ENCODE measurements at regions not wholly inside any gene's neighbourhood (a gene's known extent, or its start where the extent isn't known, plus 50 kb on each side); places are given as distances from the start of the nearest gene placed in this dataset.

DNA sequence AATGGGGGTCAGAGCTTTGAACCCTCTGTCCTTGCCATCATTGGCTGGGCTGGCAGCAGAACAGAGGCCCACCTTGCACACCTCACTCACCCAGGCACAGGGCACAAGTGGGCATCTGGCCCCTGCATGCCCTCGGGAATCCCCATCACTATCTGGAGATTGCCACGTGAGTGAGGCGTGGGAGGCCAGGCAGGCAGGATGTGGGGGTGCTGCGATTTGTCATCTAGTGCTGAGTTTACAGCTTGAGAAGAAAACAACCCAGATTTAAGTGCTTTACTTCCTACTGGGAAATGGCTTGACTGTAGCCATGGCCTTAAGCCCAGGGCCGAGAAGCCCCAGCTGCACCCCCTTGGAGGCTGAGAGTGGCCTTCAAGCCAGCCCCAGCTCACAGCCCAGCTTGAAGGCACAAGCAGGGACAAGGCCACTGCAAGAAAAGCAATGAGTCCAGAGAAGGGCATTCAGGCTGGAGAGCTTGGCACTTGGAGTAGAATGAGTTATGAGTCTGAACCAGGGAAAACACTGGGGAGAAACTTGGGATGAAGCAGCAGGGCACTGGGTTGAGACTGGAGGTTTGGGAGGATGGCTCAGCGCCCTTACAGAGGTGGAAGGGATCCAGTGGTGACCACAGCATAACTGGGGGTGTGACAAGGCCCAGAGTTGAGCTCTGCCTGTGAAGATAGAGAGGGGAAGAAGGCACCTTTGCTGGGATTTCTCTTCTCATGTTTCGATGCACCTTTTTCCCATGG is 123.0 kb downstream of the CXCL12 start:
- Histone ChIP-seq H4K20me1 (ENCODE audit: control insufficient read depth, extremely low read depth, insufficient read depth, low read length) (no peaks in the 10 kb centered on the region), H3K9me3 (ENCODE audit: control insufficient read depth, low read depth, low read length) (no peaks in the 10 kb centered on the region), H3K4me2 (ENCODE audit: control insufficient read depth, extremely low read depth, insufficient read depth, low read depth, low read length) (no peak overlapping the region), H3K27me3 (ENCODE audit: control insufficient read depth, extremely low read depth, insufficient read depth, low read length) (no peaks in the 10 kb centered on the region), H3K9me1 (ENCODE audit: control insufficient read depth, extremely low read depth, insufficient read depth, low read length) (no peaks in the 10 kb centered on the region), H3K36me3 (ENCODE audit: control insufficient read depth in 2 of 2, extremely low read depth in 1 of 2, insufficient read depth in 2 of 2, low read length in 2 of 2) (no peaks in the 10 kb centered on the region), H2AFZ (ENCODE audit: control insufficient read depth, low read length) (no peak overlapping the region), H3K9ac (ENCODE audit: control insufficient read depth, extremely low read depth, insufficient read depth, low read length) (no peak overlapping the region), H3K4me3 (ENCODE audit: control insufficient read depth in 2 of 3, extremely low read depth in 1 of 3, insufficient read depth in 2 of 3, low read depth in 1 of 3, low read length in 3 of 3) (no peak overlapping the region), H3K4me1 (ENCODE audit: control insufficient read depth, extremely low read depth, insufficient read depth, low read length) (no peaks in the 10 kb centered on the region), H3K27ac (ENCODE audit: control insufficient read depth, insufficient read depth, low read length) (no peak overlapping the region), H3K79me2 (ENCODE audit: control insufficient read depth, insufficient read depth, low read length) (no peaks in the 10 kb centered on the region)
- no peak for TF ChIP-seq EZH2 (IDR thresholded peaks at IDR 0.05; ENCODE audit: low read length)
- TF ChIP-seq, protein P1, sequence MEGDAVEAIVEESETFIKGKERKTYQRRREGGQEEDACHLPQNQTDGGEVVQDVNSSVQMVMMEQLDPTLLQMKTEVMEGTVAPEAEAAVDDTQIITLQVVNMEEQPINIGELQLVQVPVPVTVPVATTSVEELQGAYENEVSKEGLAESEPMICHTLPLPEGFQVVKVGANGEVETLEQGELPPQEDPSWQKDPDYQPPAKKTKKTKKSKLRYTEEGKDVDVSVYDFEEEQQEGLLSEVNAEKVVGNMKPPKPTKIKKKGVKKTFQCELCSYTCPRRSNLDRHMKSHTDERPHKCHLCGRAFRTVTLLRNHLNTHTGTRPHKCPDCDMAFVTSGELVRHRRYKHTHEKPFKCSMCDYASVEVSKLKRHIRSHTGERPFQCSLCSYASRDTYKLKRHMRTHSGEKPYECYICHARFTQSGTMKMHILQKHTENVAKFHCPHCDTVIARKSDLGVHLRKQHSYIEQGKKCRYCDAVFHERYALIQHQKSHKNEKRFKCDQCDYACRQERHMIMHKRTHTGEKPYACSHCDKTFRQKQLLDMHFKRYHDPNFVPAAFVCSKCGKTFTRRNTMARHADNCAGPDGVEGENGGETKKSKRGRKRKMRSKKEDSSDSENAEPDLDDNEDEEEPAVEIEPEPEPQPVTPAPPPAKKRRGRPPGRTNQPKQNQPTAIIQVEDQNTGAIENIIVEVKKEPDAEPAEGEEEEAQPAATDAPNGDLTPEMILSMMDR (optimal IDR thresholded peaks at IDR 0.05 in 1 of 3, IDR thresholded peaks at IDR 0.05 in 1 of 3, conservative IDR thresholded peaks at IDR 0.05 in 1 of 3; ENCODE audit: extremely low read depth in 1 of 3, insufficient read depth in 2 of 3, low read length in 3 of 3) = no peak
- no peak for DNase-seq (ENCODE audit: low read depth, low spot score)
- dilution Hi-C loops (cut with MboI; ENCODE audit: extremely low pct_ligation_motif_present, low sequenced_read_pairs) = no loop called here
- FAIRE-seq = no peak

DNA sequence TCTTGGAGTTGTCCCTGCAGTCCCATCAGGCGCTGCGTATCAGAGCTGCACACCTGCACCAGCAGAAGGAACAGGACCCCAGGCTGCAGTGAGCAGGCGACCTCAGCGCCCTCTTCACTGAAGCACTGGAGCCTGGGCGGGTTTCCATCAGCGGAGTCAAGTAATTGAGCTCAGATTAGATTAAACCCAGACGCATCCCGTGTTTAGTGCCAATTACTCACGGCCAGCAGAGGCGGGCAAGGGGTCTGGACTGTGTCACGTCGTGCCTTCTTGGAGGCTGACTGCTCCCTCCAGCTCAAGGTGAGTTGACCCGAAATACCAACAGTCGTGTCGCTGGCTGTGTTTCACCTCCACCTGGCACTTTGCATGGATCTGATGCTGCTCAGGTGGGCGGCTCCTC is 123.6 kb downstream of the CXCL12 start:
- FAIRE-seq (no peak), DNase-seq (ENCODE audit: low read depth, low spot score) (no peak)
- dilution Hi-C loops (cut with MboI; ENCODE audit: extremely low pct_ligation_motif_present, low sequenced_read_pairs) = no loop called here
- Histone ChIP-seq H3K9me1 (ENCODE audit: control insufficient read depth, extremely low read depth, insufficient read depth, low read length) (no peaks in the 10 kb centered on the region), H3K4me1 (ENCODE audit: control insufficient read depth, extremely low read depth, insufficient read depth, low read length) (no peaks in the 10 kb centered on the region), H3K27ac (ENCODE audit: control insufficient read depth, insufficient read depth, low read length) (no peak overlapping the region), H3K9me3 (ENCODE audit: control insufficient read depth, low read depth, low read length) (no peaks in the 10 kb centered on the region), H2AFZ (ENCODE audit: control insufficient read depth, low read length) (no peak overlapping the region), H3K79me2 (ENCODE audit: control insufficient read depth, insufficient read depth, low read length) (no peaks in the 10 kb centered on the region), H3K9ac (ENCODE audit: control insufficient read depth, extremely low read depth, insufficient read depth, low read length) (no peak overlapping the region), H3K36me3 (ENCODE audit: control insufficient read depth in 2 of 2, extremely low read depth in 1 of 2, insufficient read depth in 2 of 2, low read length in 2 of 2) (no peaks in the 10 kb centered on the region), H3K4me3 (ENCODE audit: control insufficient read depth in 2 of 3, extremely low read depth in 1 of 3, insufficient read depth in 2 of 3, low read depth in 1 of 3, low read length in 3 of 3) (no peak overlapping the region), H4K20me1 (ENCODE audit: control insufficient read depth, extremely low read depth, insufficient read depth, low read length) (no peaks in the 10 kb centered on the region), H3K4me2 (ENCODE audit: control insufficient read depth, extremely low read depth, insufficient read depth, low read depth, low read length) (no peak overlapping the region), H3K27me3 (ENCODE audit: control insufficient read depth, extremely low read depth, insufficient read depth, low read length) (no peaks in the 10 kb centered on the region)
- TF ChIP-seq EZH2 (IDR thresholded peaks at IDR 0.05; ENCODE audit: low read length) = no peak
- TF ChIP-seq, protein P1 (optimal IDR thresholded peaks at IDR 0.05 in 1 of 3, IDR thresholded peaks at IDR 0.05 in 1 of 3, conservative IDR thresholded peaks at IDR 0.05 in 1 of 3; ENCODE audit: extremely low read depth in 1 of 3, insufficient read depth in 2 of 3, low read length in 3 of 3) = no peak
